A673 (cell line): ENCODE measurements at regions not wholly inside any gene's neighbourhood (a gene's known extent, or its start where the extent isn't known, plus 50 kb on each side); places are given as distances from the start of the nearest gene placed in this dataset.

Experiments used
- BruUV-seq: library from RNA; stranded (reverse); fragments of 400-500 nt; replicated peaks from 2 replicates; lab custom pipeline; 2021; lab: Mats Ljungman, UMichigan
- CTCF ChIA-PET: fragments of 300-600 bp; sonication (Branson Sonifier 250); formaldehyde crosslinking; loops from one replicate; lab custom pipeline; 2022; ENCODE audit warnings: antibody characterized with exemption; lab: Charles Lee
- POLR2A ChIA-PET: fragments of 300-600 bp; sonication (Branson Sonifier 250); formaldehyde crosslinking; loops from one replicate; lab custom pipeline; 2022; ENCODE audit warnings: antibody characterized with exemption; ENCODE audit not compliant: low non-redundant PET; lab: Charles Lee
- DNase-seq: peaks from one replicate; pipeline ENCODE4 v3.0.0-alpha.2; 2015; ENCODE audit warnings: low spot score
- H3K27ac ChIP-seq: fragments of 200-600 bp; sonication (generic); 2 replicates; pipeline ENCODE4 v1.5.1; 2016; ENCODE audit warnings: mixed run types, low read depth, mild to moderate bottlenecking, mixed read lengths, antibody characterized with exemption, low read length; ENCODE audit not compliant: poor library complexity, severe bottlenecking
- H3K27me3 ChIP-seq: fragments of 200-600 bp; sonication (generic); replicated peaks from 2 replicates; pipeline ENCODE4 v1.6.1; 2017; ENCODE audit warnings: mixed run types, low read depth, mild to moderate bottlenecking, mixed read lengths, antibody characterized with exemption, low read length; ENCODE audit not compliant: insufficient read depth, poor library complexity
- H3K36me3 ChIP-seq: fragments of 200-600 bp; sonication (generic); 2 replicates; pipeline ENCODE4 v1.6.1; 2016; ENCODE audit warnings: mixed run types, mild to moderate bottlenecking, mixed read lengths, antibody characterized with exemption, low read length; ENCODE audit not compliant: insufficient read depth, poor library complexity, severe bottlenecking
- H3K4me1 ChIP-seq: fragments of 200-600 bp; sonication (generic); 2 replicates; pipeline ENCODE4 v1.6.1; 2017; ENCODE audit warnings: mixed run types, mild to moderate bottlenecking, mixed read lengths, antibody characterized with exemption, low read length; ENCODE audit not compliant: insufficient read depth, poor library complexity, severe bottlenecking
- H3K4me3 ChIP-seq: fragments of 200-600 bp; sonication (generic); 2 replicates; pipeline ENCODE4 v1.5.1; 2016; ENCODE audit warnings: low read depth, mixed run types, mild to moderate bottlenecking, mixed read lengths, low read length; ENCODE audit not compliant: poor library complexity, severe bottlenecking
- H3K9me3 ChIP-seq: fragments of 200-600 bp; sonication (generic); 2 replicates; pipeline ENCODE4 v1.6.1; 2016; ENCODE audit warnings: mixed run types, low read depth, mild to moderate bottlenecking, mixed read lengths, antibody characterized with exemption, low read length; ENCODE audit not compliant: poor library complexity, severe bottlenecking
- CTCF ChIP-seq: fragments of 300-800, 200-600 bp; sonication (generic); conservative IDR thresholded peaks from 2 replicates; pipeline ENCODE4 v1.5.1; 2017; ENCODE audit warnings: low read depth, mild to moderate bottlenecking, antibody characterized with exemption, low read length, moderate library complexity, mixed read lengths
- EZH2 ChIP-seq: fragments of 200-600 bp; sonication (generic); IDR thresholded peaks from 2 replicates; pipeline ENCODE4 v1.6.1; 2017; ENCODE audit warnings: borderline replicate concordance, low read depth, mild to moderate bottlenecking, mixed read lengths, antibody characterized with exemption, low read length; ENCODE audit not compliant: poor library complexity, severe bottlenecking
- intact Hi-C: fragments of 100-400 bp; cut with micrococcal nuclease; formaldehyde crosslinking; loops from one replicate; pipeline ENCODE4 v1.10.0; 2022; ENCODE audit not compliant: unreplicated experiment

DNA sequence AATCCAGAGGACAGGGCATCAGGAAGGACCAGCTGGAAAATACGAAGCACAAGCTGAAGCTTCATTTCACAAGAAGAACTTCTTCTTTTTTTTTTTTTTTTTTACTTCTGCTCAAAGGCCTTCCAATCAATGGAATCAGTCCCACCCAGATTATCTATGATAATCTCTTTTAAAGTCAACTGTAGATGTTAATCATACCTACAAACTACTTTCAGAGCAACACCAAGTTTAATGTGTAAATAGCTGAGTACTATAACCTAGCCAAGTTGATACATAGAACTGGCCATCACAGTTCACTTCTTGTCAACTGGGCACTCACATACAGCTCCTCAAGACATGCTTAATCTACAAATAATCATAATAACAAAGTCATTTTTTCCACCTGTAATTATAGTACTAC, 1645.9 kb upstream of the CELF4 start:
- no peak overlapping the region for H3K4me3 ChIP-seq
- H3K27me3 ChIP-seq: no peaks in the 10 kb centered on the region
- no peaks in the 10 kb centered on the region for H3K4me1 ChIP-seq
- BruUV-seq: no TSS peak
- ChIA-PET CTCF (no interaction called here), POLR2A (no interaction called here)
- TF ChIP-seq CTCF: no peak
- TF ChIP-seq EZH2: no peak
- no peaks in the 10 kb centered on the region for H3K36me3 ChIP-seq
- no peak for DNase-seq
- no peak overlapping the region for H3K27ac ChIP-seq
- intact Hi-C loops: no loop called here
- H3K9me3 ChIP-seq: no peaks in the 10 kb centered on the region

DNA sequence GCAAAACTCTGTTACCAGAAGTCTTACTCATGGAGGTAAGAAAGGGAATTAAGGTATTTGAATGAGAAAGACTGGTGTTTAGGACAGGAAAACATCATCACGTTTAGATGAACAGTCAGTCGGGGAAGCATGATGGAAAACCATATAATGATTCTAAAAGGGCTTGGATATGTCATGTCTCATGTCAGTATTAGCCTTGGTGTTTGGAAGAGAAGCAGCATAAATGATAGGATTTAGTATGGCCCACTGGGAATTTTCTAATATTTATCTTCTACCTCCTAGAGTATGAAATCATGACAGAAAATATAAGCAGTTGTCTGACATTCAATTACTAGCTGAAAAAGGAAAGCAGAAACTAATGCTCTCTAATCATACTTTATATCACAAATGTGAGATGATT, 1643.6 kb upstream of the CELF4 start:
- DNase-seq: no peak
- Histone ChIP-seq H3K9me3 (no peaks in the 10 kb centered on the region), H3K27me3 (no peaks in the 10 kb centered on the region), H3K36me3 (no peaks in the 10 kb centered on the region), H3K27ac (no peak overlapping the region), H3K4me1 (no peaks in the 10 kb centered on the region), H3K4me3 (no peak overlapping the region)
- no TSS peak for BruUV-seq
- ChIA-PET CTCF (no interaction called here), POLR2A (no interaction called here)
- TF ChIP-seq CTCF (no peak), EZH2 (no peak)
- intact Hi-C loops: no loop called here

GRCh38 chr18:39208729-39209128, 1643.1 kb upstream of the CELF4 start:
- Histone ChIP-seq H3K9me3 (no peaks in the 10 kb centered on the region), H3K4me3 (no peak overlapping the region), H3K27ac (no peak overlapping the region), H3K4me1 (no peaks in the 10 kb centered on the region), H3K36me3 (no peaks in the 10 kb centered on the region), H3K27me3 (no peaks in the 10 kb centered on the region)
- TF ChIP-seq CTCF (no peak), EZH2 (no peak)
- ChIA-PET CTCF (no interaction called here), POLR2A (no interaction called here)
- no peak for DNase-seq
- intact Hi-C loops: no loop called here
- BruUV-seq: no TSS peak
